ENCODE measurements at regions not wholly inside any gene's neighbourhood (a gene's known extent, or its start where the extent isn't known, plus 50 kb on each side); places are given as distances from the start of the nearest gene placed in this dataset.

DNA sequence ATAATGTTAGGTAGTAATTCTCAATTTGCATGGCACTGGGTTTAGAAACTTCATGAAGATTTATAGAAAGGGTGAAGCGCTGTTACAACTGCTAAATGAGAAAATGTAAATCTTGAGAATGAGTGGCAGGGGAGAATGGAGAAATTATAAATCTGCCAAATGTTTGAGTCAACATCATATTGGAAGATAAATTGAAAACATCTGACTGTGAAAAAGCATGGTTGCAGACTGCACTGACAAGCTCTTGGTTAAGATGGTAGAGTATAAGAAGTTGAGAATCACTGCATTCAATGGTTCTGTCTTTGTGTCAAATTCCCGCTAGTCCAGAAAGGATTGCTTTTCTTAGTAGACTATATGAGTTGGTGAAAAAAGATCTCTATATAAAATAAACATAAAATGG, 113.3 kb upstream of the DUSP10 start:
- H3K9me3 ChIP-seq (ENCODE audit: control insufficient read depth, insufficient read depth, low read depth, low read length) = no peaks in the 10 kb centered on the region
- ChIA-PET POLR2A (no interaction called here), CTCF (no interaction called here)
- H3K27ac ChIP-seq (ENCODE audit: extremely low read depth, low read depth, low read length) = no peak overlapping the region
- TF ChIP-seq, protein P1, sequence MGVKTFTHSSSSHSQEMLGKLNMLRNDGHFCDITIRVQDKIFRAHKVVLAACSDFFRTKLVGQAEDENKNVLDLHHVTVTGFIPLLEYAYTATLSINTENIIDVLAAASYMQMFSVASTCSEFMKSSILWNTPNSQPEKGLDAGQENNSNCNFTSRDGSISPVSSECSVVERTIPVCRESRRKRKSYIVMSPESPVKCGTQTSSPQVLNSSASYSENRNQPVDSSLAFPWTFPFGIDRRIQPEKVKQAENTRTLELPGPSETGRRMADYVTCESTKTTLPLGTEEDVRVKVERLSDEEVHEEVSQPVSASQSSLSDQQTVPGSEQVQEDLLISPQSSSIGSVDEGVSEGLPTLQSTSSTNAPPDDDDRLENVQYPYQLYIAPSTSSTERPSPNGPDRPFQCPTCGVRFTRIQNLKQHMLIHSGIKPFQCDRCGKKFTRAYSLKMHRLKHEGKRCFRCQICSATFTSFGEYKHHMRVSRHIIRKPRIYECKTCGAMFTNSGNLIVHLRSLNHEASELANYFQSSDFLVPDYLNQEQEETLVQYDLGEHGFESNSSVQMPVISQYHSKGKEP (tag by site-specific recombination; IDR thresholded peaks at IDR 0.05) = no peak
- TF ChIP-seq, protein P2, sequence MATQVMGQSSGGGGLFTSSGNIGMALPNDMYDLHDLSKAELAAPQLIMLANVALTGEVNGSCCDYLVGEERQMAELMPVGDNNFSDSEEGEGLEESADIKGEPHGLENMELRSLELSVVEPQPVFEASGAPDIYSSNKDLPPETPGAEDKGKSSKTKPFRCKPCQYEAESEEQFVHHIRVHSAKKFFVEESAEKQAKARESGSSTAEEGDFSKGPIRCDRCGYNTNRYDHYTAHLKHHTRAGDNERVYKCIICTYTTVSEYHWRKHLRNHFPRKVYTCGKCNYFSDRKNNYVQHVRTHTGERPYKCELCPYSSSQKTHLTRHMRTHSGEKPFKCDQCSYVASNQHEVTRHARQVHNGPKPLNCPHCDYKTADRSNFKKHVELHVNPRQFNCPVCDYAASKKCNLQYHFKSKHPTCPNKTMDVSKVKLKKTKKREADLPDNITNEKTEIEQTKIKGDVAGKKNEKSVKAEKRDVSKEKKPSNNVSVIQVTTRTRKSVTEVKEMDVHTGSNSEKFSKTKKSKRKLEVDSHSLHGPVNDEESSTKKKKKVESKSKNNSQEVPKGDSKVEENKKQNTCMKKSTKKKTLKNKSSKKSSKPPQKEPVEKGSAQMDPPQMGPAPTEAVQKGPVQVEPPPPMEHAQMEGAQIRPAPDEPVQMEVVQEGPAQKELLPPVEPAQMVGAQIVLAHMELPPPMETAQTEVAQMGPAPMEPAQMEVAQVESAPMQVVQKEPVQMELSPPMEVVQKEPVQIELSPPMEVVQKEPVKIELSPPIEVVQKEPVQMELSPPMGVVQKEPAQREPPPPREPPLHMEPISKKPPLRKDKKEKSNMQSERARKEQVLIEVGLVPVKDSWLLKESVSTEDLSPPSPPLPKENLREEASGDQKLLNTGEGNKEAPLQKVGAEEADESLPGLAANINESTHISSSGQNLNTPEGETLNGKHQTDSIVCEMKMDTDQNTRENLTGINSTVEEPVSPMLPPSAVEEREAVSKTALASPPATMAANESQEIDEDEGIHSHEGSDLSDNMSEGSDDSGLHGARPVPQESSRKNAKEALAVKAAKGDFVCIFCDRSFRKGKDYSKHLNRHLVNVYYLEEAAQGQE (tag by site-specific recombination; IDR thresholded peaks at IDR 0.05) = no peak
- TF ChIP-seq, protein P3, sequence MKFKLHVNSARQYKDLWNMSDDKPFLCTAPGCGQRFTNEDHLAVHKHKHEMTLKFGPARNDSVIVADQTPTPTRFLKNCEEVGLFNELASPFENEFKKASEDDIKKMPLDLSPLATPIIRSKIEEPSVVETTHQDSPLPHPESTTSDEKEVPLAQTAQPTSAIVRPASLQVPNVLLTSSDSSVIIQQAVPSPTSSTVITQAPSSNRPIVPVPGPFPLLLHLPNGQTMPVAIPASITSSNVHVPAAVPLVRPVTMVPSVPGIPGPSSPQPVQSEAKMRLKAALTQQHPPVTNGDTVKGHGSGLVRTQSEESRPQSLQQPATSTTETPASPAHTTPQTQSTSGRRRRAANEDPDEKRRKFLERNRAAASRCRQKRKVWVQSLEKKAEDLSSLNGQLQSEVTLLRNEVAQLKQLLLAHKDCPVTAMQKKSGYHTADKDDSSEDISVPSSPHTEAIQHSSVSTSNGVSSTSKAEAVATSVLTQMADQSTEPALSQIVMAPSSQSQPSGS (tag by site-specific recombination; IDR thresholded peaks at IDR 0.05; ENCODE audit: low read depth) = no peak
- TF ChIP-seq, protein P4, sequence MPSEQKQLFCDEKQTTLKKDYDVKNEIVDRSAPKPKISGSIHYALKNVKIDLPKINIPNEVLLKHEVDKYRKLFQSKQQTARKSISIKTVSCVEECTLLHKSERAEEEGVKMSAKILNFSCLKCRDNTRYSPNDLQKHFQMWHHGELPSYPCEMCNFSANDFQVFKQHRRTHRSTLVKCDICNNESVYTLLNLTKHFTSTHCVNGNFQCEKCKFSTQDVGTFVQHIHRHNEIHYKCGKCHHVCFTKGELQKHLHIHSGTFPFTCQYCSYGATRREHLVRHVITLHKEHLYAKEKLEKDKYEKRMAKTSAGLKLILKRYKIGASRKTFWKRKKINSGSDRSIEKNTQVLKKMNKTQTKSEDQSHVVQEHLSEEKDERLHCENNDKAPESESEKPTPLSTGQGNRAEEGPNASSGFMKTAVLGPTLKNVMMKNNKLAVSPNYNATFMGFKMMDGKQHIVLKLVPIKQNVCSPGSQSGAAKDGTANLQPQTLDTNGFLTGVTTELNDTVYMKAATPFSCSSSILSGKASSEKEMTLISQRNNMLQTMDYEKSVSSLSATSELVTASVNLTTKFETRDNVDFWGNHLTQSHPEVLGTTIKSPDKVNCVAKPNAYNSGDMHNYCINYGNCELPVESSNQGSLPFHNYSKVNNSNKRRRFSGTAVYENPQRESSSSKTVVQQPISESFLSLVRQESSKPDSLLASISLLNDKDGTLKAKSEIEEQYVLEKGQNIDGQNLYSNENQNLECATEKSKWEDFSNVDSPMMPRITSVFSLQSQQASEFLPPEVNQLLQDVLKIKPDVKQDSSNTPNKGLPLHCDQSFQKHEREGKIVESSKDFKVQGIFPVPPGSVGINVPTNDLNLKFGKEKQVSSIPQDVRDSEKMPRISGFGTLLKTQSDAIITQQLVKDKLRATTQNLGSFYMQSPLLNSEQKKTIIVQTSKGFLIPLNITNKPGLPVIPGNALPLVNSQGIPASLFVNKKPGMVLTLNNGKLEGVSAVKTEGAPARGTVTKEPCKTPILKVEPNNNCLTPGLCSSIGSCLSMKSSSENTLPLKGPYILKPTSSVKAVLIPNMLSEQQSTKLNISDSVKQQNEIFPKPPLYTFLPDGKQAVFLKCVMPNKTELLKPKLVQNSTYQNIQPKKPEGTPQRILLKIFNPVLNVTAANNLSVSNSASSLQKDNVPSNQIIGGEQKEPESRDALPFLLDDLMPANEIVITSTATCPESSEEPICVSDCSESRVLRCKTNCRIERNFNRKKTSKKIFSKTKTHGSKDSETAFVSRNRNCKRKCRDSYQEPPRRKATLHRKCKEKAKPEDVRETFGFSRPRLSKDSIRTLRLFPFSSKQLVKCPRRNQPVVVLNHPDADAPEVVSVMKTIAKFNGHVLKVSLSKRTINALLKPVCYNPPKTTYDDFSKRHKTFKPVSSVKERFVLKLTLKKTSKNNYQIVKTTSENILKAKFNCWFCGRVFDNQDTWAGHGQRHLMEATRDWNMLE (tag by site-specific recombination; conservative IDR thresholded peaks at IDR 0.05; ENCODE audit: low read depth) = no peak
- no peak for TF ChIP-seq SALL2 (tag by site-specific recombination; IDR thresholded peaks at IDR 0.05; ENCODE audit: borderline replicate concordance)
- TF ChIP-seq ZNF747 (tag by site-specific recombination; IDR thresholded peaks at IDR 0.05) = no peak
- no peak for TF ChIP-seq GLI4 (tag by site-specific recombination; IDR thresholded peaks at IDR 0.05)
- no peak for TF ChIP-seq ZNF843 (tag by site-specific recombination; IDR thresholded peaks at IDR 0.05)
- TF ChIP-seq ZFP37 (tag by site-specific recombination; IDR thresholded peaks at IDR 0.05) = no peak
- TF ChIP-seq, protein P5, sequence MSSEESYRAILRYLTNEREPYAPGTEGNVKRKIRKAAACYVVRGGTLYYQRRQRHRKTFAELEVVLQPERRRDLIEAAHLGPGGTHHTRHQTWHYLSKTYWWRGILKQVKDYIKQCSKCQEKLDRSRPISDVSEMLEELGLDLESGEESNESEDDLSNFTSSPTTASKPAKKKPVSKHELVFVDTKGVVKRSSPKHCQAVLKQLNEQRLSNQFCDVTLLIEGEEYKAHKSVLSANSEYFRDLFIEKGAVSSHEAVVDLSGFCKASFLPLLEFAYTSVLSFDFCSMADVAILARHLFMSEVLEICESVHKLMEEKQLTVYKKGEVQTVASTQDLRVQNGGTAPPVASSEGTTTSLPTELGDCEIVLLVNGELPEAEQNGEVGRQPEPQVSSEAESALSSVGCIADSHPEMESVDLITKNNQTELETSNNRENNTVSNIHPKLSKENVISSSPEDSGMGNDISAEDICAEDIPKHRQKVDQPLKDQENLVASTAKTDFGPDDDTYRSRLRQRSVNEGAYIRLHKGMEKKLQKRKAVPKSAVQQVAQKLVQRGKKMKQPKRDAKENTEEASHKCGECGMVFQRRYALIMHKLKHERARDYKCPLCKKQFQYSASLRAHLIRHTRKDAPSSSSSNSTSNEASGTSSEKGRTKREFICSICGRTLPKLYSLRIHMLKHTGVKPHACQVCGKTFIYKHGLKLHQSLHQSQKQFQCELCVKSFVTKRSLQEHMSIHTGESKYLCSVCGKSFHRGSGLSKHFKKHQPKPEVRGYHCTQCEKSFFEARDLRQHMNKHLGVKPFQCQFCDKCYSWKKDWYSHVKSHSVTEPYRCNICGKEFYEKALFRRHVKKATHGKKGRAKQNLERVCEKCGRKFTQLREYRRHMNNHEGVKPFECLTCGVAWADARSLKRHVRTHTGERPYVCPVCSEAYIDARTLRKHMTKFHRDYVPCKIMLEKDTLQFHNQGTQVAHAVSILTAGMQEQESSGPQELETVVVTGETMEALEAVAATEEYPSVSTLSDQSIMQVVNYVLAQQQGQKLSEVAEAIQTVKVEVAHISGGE (tag by site-specific recombination; conservative IDR thresholded peaks at IDR 0.05; ENCODE audit: low read depth) = no peak
- no peak for TF ChIP-seq HOXD13 (CRISPR knock-in tag; IDR thresholded peaks at IDR 0.05; ENCODE audit: borderline replicate concordance)
- TF ChIP-seq ZNF521 (tag by site-specific recombination; IDR thresholded peaks at IDR 0.05) = no peak
- TF ChIP-seq ZNF391 (tag by site-specific recombination; IDR thresholded peaks at IDR 0.05; ENCODE audit: borderline replicate concordance, low read depth) = no peak
- TF ChIP-seq, protein P6, sequence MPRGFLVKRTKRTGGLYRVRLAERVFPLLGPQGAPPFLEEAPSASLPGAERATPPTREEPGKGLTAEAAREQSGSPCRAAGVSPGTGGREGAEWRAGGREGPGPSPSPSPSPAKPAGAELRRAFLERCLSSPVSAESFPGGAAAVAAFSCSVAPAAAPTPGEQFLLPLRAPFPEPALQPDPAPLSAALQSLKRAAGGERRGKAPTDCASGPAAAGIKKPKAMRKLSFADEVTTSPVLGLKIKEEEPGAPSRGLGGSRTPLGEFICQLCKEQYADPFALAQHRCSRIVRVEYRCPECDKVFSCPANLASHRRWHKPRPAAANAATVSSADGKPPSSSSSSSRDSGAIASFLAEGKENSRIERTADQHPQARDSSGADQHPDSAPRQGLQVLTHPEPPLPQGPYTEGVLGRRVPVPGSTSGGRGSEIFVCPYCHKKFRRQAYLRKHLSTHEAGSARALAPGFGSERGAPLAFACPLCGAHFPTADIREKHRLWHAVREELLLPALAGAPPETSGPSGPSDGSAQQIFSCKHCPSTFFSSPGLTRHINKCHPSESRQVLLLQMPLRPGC (tag by site-specific recombination; IDR thresholded peaks at IDR 0.05) = no peak
- no peak for TF ChIP-seq ZNF549 (tag by site-specific recombination; IDR thresholded peaks at IDR 0.05)
- TF ChIP-seq ZNF155 (tag by site-specific recombination; IDR thresholded peaks at IDR 0.05) = no peak
- no peak for TF ChIP-seq ZNF416 (tag by site-specific recombination; IDR thresholded peaks at IDR 0.05)
- TF ChIP-seq, protein P7, sequence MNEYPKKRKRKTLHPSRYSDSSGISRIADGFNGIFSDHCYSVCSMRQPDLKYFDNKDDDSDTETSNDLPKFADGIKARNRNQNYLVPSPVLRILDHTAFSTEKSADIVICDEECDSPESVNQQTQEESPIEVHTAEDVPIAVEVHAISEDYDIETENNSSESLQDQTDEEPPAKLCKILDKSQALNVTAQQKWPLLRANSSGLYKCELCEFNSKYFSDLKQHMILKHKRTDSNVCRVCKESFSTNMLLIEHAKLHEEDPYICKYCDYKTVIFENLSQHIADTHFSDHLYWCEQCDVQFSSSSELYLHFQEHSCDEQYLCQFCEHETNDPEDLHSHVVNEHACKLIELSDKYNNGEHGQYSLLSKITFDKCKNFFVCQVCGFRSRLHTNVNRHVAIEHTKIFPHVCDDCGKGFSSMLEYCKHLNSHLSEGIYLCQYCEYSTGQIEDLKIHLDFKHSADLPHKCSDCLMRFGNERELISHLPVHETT (tag by site-specific recombination; IDR thresholded peaks at IDR 0.05) = no peak
- no peak for TF ChIP-seq ZNF23 (tag by site-specific recombination; IDR thresholded peaks at IDR 0.05; ENCODE audit: borderline replicate concordance)
- peaks cover 9% of the 10 kb centered on the region for H3K4me1 ChIP-seq (ENCODE audit: control insufficient read depth, insufficient read depth, low read length)
- no peaks in the 10 kb centered on the region for H3K36me3 ChIP-seq (ENCODE audit: control insufficient read depth in 2 of 2, insufficient read depth in 1 of 2, low read length in 2 of 2)
- H3K4me3 ChIP-seq (ENCODE audit: low read depth, low read length) = no peak overlapping the region

Measured in HEK293 (cell line).